Fibroblast of lung (primary cell): ENCODE measurements at regions not wholly inside any gene's neighbourhood (a gene's known extent, or its start where the extent isn't known, plus 50 kb on each side); places are given as distances from the start of the nearest gene placed in this dataset.
A peak's percentile ranks its signal among the peaks of the same experiment; 100 is the strongest.

Source experiments
- DNase-seq, 2 donors: peaks; one replicate each; pipeline versions ENCODE4 v3.0.0 to v3.0.0-alpha.2; 2010; ENCODE audit warnings: low read depth in 2 of 2
- H2AFZ ChIP-seq: 2 replicates; pipeline ENCODE4 v1.5.1; 2012; ENCODE audit warnings: low read length, control low read depth, inconsistent platforms
- H3K27ac ChIP-seq: 2 replicates; pipeline ENCODE4 v1.5.1; 2011; ENCODE audit warnings: low read length, control low read depth; ENCODE audit not compliant: insufficient read depth
- H3K27me3 ChIP-seq: 2 replicates; pipeline ENCODE4 v1.5.1; 2011; ENCODE audit warnings: mild to moderate bottlenecking, low read length; ENCODE audit not compliant: control insufficient read depth, insufficient read depth
- H3K36me3 ChIP-seq: 2 replicates; pipeline ENCODE4 v1.5.1; 2011; ENCODE audit warnings: low read length; ENCODE audit not compliant: control insufficient read depth, insufficient read depth
- H3K4me1 ChIP-seq: 2 replicates; pipeline ENCODE4 v1.5.1; 2011; ENCODE audit warnings: low read length; ENCODE audit not compliant: control insufficient read depth, insufficient read depth; ENCODE audit errors: extremely low read depth
- H3K4me2 ChIP-seq: 2 replicates; pipeline ENCODE4 v1.5.1; 2011; ENCODE audit warnings: low read length, control low read depth; ENCODE audit not compliant: insufficient read depth; ENCODE audit errors: extremely low read depth
- H3K4me3 ChIP-seq, 4 experiments: fragments of 200-600 bp in 1 of 4; sonication (generic) in 1 of 4; replicated peaks in 1 of 4; 2 replicates each; pipeline ENCODE4 v1.5.1; 2011 to 2016; ENCODE audit warnings: low read length in 4 of 4, low read depth in 3 of 4, mild to moderate bottlenecking in 3 of 4, control low read depth in 2 of 4, inconsistent platforms in 1 of 4, mixed read lengths in 1 of 4; ENCODE audit not compliant: insufficient read depth in 1 of 4; ENCODE audit errors: control extremely low read depth in 1 of 4
- H3K79me2 ChIP-seq: 2 replicates; pipeline ENCODE4 v1.5.1; 2012; ENCODE audit warnings: mild to moderate bottlenecking, low read length, inconsistent platforms; ENCODE audit not compliant: control insufficient read depth, insufficient read depth
- H3K9ac ChIP-seq: 2 replicates; pipeline ENCODE4 v1.5.1; 2011; ENCODE audit warnings: mild to moderate bottlenecking, low read length, control low read depth; ENCODE audit not compliant: insufficient read depth
- H3K9me3 ChIP-seq: 2 replicates; pipeline ENCODE4 v1.5.1; 2012; ENCODE audit warnings: low read depth, low read length; ENCODE audit not compliant: control insufficient read depth, insufficient read depth
- H4K20me1 ChIP-seq: 2 replicates; pipeline ENCODE4 v1.5.1; 2011; ENCODE audit warnings: low read length; ENCODE audit not compliant: control insufficient read depth, insufficient read depth; ENCODE audit errors: extremely low read depth
- EZH2 ChIP-seq: IDR thresholded peaks from 2 replicates; pipeline ENCODE4 v1.5.1; 2012; ENCODE audit warnings: low read length, control low read depth, mild to moderate bottlenecking; ENCODE audit errors: missing control alignments
- TF ChIP-seq, protein P1 (sequence below), 2 donors: IDR thresholded peaks in 1 of 2; conservative IDR thresholded peaks in 1 of 2; 1 replicate in 1 of 2; 2 replicates in 1 of 2; pipeline ENCODE4 v1.5.1; 2011 to 2012; ENCODE audit warnings: low read length in 2 of 2, control low read depth in 1 of 2, inconsistent platforms in 1 of 2, low read depth in 1 of 2, mild to moderate bottlenecking in 1 of 2

DNA sequence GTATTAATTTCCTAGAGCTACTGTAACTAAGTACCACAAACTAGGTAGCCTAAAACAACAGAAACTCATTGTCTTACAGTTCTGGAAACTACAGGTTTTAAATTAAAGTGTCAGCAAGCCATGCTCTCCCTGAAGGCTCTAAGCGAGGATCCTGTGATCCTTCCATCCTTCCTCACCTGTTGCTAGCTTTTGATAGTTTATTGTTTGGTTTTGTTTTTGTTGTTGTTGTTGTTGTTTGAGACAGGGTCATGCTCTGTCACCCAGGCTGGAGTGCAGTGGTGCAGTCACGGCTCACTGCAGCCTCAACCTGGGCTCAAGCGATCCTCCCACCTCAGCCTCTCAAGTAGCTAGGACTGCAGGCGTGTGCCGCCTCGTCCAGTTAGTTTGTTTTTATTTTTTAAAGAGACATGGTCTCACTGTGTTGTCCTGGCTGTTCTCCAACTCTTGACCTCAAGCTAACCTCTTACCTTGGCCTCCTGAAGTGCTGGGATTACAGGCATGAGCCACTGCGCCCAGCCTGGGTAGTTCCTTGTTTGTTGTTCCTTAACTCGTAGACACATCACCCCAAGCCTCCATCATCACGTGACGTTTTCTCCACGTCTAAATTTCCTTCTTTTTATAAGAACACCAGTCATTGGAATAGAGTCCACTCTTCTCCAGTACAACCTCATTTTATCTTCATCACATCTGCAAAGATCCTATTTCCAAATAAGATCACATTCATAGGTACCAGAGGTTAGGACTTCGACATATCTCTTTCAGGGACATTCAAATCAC is 109.1 kb downstream of the AKR1D1 start:
- H3K27ac ChIP-seq: no peak overlapping the region
- no peak overlapping the region for H3K4me2 ChIP-seq
- no peaks in the 10 kb centered on the region for H3K36me3 ChIP-seq
- H3K9me3 ChIP-seq: no peaks in the 10 kb centered on the region
- no peak overlapping the region for H3K4me3 ChIP-seq
- no peaks in the 10 kb centered on the region for H3K27me3 ChIP-seq
- H3K79me2 ChIP-seq: no peaks in the 10 kb centered on the region
- TF ChIP-seq, protein P1, sequence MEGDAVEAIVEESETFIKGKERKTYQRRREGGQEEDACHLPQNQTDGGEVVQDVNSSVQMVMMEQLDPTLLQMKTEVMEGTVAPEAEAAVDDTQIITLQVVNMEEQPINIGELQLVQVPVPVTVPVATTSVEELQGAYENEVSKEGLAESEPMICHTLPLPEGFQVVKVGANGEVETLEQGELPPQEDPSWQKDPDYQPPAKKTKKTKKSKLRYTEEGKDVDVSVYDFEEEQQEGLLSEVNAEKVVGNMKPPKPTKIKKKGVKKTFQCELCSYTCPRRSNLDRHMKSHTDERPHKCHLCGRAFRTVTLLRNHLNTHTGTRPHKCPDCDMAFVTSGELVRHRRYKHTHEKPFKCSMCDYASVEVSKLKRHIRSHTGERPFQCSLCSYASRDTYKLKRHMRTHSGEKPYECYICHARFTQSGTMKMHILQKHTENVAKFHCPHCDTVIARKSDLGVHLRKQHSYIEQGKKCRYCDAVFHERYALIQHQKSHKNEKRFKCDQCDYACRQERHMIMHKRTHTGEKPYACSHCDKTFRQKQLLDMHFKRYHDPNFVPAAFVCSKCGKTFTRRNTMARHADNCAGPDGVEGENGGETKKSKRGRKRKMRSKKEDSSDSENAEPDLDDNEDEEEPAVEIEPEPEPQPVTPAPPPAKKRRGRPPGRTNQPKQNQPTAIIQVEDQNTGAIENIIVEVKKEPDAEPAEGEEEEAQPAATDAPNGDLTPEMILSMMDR (conservative IDR thresholded peaks at IDR 0.05 in 1 of 2, IDR thresholded peaks at IDR 0.05 in 1 of 2; ENCODE audit: low read depth in 1 of 2, low read length in 2 of 2): no peak
- no peak for TF ChIP-seq EZH2
- H3K9ac ChIP-seq: no peak overlapping the region
- H4K20me1 ChIP-seq: no peaks in the 10 kb centered on the region
- no peak overlapping the region for H2AFZ ChIP-seq
- H3K4me1 ChIP-seq: no peaks in the 10 kb centered on the region
- no peak for DNase-seq

DNA sequence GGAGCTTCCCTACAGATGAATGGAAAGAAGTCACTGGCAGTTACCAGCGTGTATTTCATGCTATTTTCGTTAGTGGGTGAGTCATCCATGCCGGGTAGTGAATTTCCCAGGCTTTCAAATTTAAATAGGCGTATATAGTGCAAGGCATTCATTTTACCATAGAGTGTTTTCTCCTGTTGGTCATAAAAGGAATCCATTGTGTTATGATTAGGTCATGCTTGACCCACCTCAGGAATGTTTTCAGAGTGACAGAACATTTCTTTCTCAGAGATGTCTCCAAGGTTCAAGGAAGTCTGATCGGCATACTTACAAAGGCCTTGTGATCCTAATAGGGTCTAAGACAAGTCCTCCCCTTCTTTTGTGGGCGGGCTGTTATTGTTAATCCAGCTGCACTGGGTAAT is 110.7 kb downstream of the AKR1D1 start:
- no peaks in the 10 kb centered on the region for H3K9me3 ChIP-seq
- H3K79me2 ChIP-seq: no peaks in the 10 kb centered on the region
- no peak for TF ChIP-seq EZH2
- TF ChIP-seq, protein P1 (conservative IDR thresholded peaks at IDR 0.05 in 1 of 2, IDR thresholded peaks at IDR 0.05 in 1 of 2; ENCODE audit: low read depth in 1 of 2, low read length in 2 of 2): no peak
- no peaks in the 10 kb centered on the region for H3K27me3 ChIP-seq
- peak in 1 of 2 donors; percentile 87 for DNase-seq
- H3K4me3 ChIP-seq: no peak overlapping the region
- H4K20me1 ChIP-seq: no peaks in the 10 kb centered on the region
- H3K9ac ChIP-seq: no peak overlapping the region
- no peak overlapping the region for H3K27ac ChIP-seq
- no peak overlapping the region for H3K4me2 ChIP-seq
- H3K4me1 ChIP-seq: no peaks in the 10 kb centered on the region
- no peak overlapping the region for H2AFZ ChIP-seq
- no peaks in the 10 kb centered on the region for H3K36me3 ChIP-seq

DNA sequence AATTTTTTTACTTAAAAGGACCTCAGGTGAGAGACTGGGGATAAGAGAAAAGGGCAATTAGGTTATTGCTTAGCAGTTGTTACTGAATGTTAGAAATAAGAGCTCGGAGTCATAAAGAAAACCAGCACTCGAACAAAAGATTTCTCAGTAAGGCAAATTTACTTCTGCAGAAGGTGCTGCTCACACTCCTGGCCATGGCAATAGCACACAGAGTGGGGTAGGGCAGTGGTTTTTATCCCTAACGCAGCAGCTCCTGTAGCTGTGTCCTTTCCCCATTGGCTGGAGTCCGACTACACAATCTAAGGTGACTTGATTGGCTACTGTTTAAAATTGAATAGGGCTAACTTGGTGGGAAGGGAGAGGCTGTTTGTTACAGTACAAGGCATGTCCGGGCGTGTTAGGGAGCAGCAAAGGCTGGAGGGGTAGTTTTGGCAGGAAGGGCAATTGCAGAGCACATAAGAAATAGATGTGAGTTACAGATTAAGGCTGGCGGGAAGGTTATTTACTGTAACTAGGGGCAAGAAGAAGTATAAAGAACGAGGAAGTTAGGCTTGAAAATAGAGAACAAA is 112.1 kb downstream of the AKR1D1 start:
- Histone ChIP-seq H3K4me2 (no peak overlapping the region), H3K4me3 (no peak overlapping the region), H3K27ac (no peak overlapping the region), H3K9ac (no peak overlapping the region), H3K4me1 (no peaks in the 10 kb centered on the region), H4K20me1 (no peaks in the 10 kb centered on the region), H2AFZ (no peak overlapping the region), H3K27me3 (no peaks in the 10 kb centered on the region), H3K9me3 (no peaks in the 10 kb centered on the region), H3K79me2 (no peaks in the 10 kb centered on the region), H3K36me3 (no peaks in the 10 kb centered on the region)
- no peak for TF ChIP-seq EZH2
- TF ChIP-seq, protein P1 (conservative IDR thresholded peaks at IDR 0.05 in 1 of 2, IDR thresholded peaks at IDR 0.05 in 1 of 2; ENCODE audit: low read depth in 1 of 2, low read length in 2 of 2): no peak
- no peak for DNase-seq
